ENCODE measurements at regions not wholly inside any gene's neighbourhood (a gene's known extent, or its start where the extent isn't known, plus 50 kb on each side); places are given as distances from the start of the nearest gene placed in this dataset.
"Not testable (repeated sequence)": the region's sequence is repeated elsewhere in the genome, so short reads cannot be mapped to it uniquely, and the experiment has no call there.

DNA sequence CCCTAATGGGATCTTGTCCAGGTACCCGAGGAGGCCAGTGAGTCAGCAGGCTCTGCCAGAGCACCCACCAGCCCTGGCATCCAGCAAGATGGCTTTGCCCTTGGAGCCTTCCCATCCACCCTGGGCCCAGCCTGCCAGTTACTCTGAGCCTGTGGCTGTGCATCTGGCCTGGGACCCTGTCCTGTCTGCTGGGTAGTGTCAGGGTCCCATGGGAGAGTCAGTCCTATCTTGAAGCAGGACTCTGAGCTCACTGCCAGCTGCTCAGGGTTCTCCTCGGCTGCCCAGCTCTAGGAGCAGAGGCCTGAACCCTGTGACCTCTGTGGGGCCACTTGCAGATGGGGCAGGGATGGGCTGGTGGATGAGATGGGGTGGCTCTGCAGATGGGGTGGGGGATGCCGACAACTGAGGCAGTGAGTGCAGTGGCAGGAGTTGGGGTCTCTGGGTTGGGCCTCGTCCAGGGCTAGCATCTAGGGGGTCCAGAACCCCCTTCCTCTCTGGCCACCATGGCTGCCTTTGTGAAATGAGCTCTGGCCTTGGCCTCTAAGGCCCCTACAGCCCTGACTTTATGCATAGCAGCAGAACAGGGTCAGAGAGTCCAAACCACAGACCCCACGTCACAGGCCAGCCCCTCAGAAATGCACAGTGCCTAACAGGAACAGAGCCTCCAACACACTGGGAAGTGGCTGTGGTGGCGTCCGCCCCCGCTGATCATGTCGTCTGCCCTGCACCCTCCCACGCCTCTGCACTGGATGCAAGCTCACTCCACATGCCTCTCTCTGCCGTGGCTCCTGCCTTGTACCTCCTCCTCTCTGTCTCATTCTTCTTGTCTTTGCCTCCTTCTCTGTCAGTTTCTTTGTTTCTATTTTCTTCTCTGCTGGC lies 88.1 kb upstream of the RET start:
- DNase-seq = no peak

- DNase-seq = no peak
These were observed 87.4 kb upstream of the RET start for GRCh38 chr10:42989481-42989921.

DNA sequence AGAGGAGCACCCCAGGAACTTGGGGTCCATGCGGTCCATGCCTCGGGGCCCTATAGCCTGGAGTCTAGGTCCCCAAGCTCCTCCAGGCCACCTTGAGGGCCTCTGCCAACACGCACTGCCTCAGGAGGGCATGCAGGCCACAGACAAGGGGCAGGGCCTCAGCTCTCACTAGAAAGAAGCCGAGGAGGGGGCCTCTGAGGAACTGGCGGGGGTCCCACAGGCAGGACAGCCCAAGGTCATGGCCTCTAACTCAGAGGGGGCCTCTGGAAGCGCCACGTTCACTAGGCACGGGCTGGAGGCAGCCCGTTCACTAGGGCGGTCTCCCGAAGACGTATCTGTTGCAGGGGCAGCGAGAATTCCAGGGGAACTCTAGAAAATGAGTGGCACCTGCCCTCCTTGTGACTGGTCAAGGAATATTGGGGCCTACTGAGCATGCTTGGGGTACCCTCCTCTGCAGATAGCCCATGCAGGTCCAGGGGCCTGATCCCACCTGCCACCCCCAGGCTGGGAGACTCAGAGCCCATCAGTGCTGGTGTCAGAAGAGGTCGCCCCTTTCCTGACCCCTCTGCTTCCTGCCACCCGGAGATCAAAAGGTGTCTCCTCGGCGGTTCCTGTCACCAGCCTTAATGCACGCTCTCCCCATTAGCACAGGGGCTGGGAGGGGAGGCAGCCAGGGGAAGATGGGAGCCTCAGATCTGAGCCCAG lies 86.7 kb upstream of the RET start:
- DNase-seq = no peak

DNA sequence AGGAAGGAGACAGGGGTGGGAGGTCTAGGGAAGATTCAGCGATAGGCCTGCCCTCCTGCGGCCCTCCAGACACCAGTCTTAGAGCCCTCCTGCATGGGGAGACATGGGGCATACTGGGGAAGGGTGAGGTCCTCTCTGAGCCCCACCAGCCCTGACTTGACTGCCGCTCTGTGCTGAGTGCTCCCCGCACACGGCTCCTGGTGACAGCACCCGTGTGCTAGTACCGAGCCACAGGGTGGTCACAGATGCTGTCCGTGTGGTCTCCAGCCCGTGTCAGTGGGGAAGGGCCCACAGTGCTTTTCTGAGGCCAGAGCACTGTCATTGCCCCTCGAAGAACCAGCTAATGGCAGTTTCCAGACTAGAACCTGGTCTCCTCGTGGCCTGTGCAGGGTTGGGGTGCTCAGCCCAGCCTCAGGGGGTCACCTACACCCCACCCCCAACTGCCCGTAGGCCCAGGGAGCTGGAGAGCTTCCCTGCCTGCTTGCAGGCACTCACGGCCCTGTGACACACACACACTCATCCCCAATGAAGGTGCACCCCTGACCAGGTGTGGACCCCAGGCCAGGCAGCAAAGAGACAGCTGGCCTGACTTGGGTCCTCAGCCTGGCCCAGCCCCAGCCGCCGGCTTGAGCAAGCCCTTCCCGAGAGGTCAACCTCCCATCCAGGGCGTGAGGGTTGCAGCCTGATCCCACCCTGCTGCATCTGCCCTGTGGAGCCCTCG lies 86.0 kb upstream of the RET start:
- DNase-seq = no peak

- no peak for DNase-seq
These were observed 85.3 kb upstream of the RET start for GRCh38 chr10:42991442-42992098.

DNA sequence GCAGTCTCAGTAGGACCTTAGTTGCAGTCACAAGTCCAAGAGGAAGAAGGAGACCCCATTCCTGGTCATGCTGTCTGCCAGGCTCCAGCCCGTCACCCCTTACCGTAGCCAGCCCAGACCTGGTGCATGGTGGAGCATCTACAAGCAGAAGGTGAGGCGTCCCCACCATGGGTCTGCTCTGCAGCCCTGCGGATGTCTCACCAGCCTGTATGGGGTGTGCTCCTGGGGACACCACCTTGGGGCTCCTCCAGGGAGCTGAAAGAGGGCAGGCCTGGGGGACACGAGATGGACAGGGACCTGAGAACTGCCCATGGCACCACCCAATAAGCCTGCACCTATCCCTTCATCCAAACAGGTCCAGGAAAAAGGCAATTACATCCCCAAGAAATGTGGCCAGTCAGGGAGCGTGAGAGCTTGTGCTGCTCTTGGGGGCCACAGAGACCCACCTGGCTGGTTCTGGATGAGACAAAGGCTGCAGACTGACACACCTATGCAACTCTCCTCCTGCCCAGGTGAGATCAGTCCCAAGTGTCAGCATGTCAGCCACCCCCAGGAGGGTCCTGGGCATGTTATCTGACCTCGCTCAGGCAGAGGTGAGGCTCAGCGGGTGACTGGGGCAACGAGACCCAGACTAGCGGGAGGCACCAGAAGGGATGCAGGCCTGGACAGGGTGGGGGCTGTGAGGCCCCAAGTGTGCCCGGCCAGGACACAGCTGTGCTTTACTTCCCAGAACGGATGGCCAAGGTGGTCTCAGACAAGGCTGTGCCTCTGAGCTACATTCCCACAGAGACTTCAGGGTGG lies 84.5 kb upstream of the RET start:
- DNase-seq = no peak

GRCh38 chr10:42992957-42993390 lies 83.9 kb upstream of the RET start:
- no peak for DNase-seq

DNA sequence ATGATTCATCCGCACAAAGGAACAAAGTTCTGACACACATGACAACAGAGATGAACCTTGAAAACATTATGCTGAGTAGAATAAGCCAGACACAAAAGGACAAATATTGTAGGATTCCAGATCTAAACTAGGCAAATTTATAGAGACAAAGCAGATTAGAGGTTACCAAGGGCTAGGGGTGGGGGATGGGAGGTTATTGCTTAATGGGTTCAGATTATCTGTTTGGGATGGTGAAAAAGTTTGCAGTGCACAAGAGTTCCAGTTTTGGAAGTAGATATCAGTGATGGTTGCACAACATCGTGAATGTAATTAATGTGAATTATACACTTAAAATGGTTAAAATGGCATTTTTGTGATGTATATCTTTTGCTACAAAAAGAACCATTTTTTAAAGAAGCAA lies 82.0 kb upstream of the RET start:
- DNase-seq = not testable (repeated sequence)

DNA sequence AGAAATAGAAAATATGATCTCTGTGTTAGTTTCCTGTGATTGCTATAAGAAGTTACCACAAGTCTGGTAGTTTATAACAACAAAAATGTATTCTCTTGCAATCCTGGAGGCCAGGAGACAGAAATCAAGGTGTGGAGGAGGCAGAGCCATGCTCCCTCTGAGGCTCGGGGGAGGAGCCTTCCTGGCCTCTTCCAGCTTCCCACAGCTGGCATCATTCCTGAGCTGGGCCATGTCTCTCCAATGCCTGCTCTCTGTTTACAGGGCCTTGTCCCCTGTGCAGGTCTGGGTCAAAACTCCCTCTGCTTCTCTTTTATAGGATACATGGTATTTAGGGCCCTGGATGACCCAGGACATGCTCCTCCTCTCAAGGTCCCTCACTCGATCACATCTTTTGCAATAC lies 81.3 kb upstream of the RET start:
- no peak for DNase-seq

GRCh38 chr10:42996588-42996987 lies 80.3 kb upstream of the RET start:
- DNase-seq = no peak

- DNase-seq = no peak
These were observed 79.6 kb upstream of the RET start for GRCh38 chr10:42997151-42997848.

DNA sequence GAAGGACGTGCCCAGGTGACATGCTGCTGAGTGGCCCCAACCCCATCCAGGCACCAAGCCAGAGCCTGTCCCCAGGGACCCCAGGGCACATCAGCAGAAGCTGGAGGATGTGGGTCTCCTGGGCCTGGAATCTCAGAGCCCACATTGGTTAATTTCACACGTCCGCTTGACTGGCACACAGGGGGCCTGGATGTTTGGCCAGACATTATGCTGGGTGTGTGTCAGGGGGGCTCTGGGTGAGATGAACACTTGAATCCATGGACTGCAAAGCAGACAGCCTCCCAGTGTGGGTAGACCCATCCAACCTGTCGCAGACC lies 79.1 kb upstream of the RET start:
- DNase-seq = no peak

- DNase-seq = no peak
These were observed 78.1 kb upstream of the RET start for GRCh38 chr10:42998481-42999384.

DNA sequence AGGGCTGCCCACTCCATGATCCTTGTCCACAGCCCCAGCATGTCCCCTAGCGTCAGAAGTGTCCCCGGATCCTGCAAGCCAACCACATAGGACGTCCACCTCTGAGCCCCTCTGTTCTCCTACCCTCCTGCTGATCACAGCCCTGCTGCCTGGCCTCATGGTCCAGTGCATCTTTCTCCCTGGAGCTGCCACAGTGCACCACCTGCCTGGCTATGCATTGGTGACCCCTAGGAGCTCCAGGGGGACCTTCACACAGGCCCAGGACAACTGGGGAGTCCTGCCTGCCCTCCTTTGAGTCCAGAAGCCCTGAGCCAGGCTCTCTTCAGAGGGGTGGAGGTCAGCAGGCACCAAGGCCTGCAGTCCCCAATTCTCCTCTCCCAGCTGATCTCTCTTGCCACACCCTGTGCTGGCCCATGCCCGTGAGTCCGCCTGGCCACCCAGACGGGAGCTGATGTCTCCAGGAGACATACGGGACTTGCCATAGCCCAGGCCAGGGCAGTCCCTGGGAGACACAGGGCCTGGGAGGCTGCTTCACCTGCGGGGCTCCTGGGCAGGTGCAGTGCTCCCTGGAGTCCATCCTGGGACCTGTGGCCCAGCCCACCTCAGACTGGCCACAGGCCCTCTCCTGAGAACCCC lies 77.4 kb upstream of the RET start:
- no peak for DNase-seq

- no peak for DNase-seq
These were observed 76.9 kb upstream of the RET start for GRCh38 chr10:43000021-43000411.

DNA sequence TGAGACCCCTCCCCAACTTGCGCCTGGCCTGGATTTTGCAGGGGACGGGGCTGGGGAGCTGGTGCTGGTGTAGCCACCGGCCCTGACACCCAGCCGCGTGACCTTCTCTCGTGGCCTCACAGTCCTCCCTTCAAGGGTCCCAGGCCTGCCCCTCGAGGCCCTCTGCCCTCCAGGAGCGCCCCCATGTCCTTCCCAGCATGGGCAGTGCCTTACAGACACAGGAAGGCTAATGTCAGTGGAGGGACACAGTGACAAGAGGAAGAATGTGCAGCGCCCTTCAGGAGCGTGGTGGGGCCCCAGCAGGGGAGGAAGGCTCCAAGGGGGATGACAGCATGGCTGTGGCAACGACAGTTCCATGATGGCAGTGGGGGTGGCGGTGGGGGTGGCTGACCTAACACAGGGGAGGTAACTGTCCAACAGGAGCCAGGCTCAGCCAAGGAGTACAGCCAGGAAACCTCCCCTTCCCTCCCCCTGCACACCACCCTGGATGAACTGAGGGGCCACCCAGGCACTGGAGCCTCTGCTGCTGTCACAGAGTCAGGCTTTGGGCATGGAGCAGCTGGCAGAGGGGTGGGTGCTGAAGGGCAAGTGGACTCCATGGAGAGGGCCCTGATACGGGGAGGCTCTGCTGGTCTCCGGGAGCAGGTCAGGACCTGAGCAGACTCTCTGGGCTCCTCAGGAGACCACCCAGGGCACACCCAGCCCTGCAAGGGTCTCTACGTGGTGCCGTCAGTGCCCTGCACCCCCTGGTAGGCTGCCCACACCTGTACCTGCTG lies 76.0 kb upstream of the RET start:
- no peak for DNase-seq

- DNase-seq = no peak
These were observed 75.5 kb upstream of the RET start for GRCh38 chr10:43001427-43001795.

- no peak for DNase-seq
These were observed 74.3 kb upstream of the RET start for GRCh38 chr10:43002596-43002995.

DNA sequence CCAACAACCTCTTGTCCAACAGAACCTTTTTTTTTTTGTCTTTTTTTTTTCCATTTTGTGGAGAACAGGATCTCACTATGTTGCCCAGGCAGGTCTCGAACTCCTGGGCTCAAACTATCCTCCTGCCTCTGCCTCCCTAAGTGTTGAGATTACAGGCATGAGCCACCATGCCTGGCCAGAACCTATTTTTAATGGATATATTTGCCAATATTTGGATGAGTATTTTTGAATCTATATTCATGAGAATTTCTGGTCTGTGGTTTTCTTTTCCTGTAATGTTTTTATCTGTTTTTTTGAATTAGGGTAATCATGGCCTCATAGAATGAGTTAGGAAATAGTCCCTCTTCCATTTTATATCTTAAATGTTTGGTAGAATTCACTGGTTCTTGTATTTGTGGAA lies 70.4 kb upstream of the RET start:
- no peak for DNase-seq

Measured in dermis blood vessel endothelial cell (primary cell).